ENCODE measurements at regions not wholly inside any gene's neighbourhood (a gene's known extent, or its start where the extent isn't known, plus 50 kb on each side); places are given as distances from the start of the nearest gene placed in this dataset.
"Not testable (repeated sequence)": the region's sequence is repeated elsewhere in the genome, so short reads cannot be mapped to it uniquely, and the experiment has no call there.

- not testable (repeated sequence) for TF ChIP-seq POLR2A, POLR2AphosphoS5 (IDR thresholded peaks at IDR 0.05)
- TF ChIP-seq, protein P1, sequence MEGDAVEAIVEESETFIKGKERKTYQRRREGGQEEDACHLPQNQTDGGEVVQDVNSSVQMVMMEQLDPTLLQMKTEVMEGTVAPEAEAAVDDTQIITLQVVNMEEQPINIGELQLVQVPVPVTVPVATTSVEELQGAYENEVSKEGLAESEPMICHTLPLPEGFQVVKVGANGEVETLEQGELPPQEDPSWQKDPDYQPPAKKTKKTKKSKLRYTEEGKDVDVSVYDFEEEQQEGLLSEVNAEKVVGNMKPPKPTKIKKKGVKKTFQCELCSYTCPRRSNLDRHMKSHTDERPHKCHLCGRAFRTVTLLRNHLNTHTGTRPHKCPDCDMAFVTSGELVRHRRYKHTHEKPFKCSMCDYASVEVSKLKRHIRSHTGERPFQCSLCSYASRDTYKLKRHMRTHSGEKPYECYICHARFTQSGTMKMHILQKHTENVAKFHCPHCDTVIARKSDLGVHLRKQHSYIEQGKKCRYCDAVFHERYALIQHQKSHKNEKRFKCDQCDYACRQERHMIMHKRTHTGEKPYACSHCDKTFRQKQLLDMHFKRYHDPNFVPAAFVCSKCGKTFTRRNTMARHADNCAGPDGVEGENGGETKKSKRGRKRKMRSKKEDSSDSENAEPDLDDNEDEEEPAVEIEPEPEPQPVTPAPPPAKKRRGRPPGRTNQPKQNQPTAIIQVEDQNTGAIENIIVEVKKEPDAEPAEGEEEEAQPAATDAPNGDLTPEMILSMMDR (IDR thresholded peaks at IDR 0.05) = not testable (repeated sequence)
Measured at GRCh38 chr4:74578865-74579264, 133.9 kb downstream of the AREG start.

All from breast epithelium (tissue), 3 donors.